Gastroesophageal sphincter (tissue), 4 donors: ENCODE measurements at regions not wholly inside any gene's neighbourhood (a gene's known extent, or its start where the extent isn't known, plus 50 kb on each side); places are given as distances from the start of the nearest gene placed in this dataset.

Source experiments
- ATAC-seq: fragments of 150-250 bp; one replicate; pipeline ENCODE4 v1.9.1; 2016; ENCODE audit warnings: mild to moderate bottlenecking, moderate library complexity
- H3K27ac ChIP-seq, 4 donors: fragments of 200-600 bp; sonication (generic) in 3 of 4; 1 replicate in 3 of 4; 2 replicates in 1 of 4; pipeline ENCODE4 v1.5.1; 2016 to 2019
- H3K27me3 ChIP-seq: fragments of 200-600 bp; sonication (generic); one replicate; pipeline ENCODE4 v1.5.1; 2019
- H3K36me3 ChIP-seq, 2 donors: fragments of 200-600 bp; sonication (generic); one replicate each; pipeline ENCODE4 v1.5.1; 2019; ENCODE audit warnings: control low read depth in 1 of 2
- H3K4me1 ChIP-seq, 3 donors: fragments of 200-600 bp; sonication (generic); 1 replicate in 2 of 3; 2 replicates in 1 of 3; pipeline ENCODE4 v1.5.1; 2016 to 2019; ENCODE audit warnings: control low read depth in 2 of 3
- H3K4me3 ChIP-seq, 2 donors: fragments of 200-600 bp; sonication (generic); one replicate each; pipeline ENCODE4 v1.5.1; 2019; ENCODE audit warnings: mild to moderate bottlenecking in 1 of 2, moderate library complexity in 1 of 2
- H3K9me3 ChIP-seq, 3 donors: fragments of 200-600 bp; sonication (generic); one replicate each; pipeline ENCODE4 v1.5.1; 2017 to 2019; ENCODE audit warnings: control low read depth in 2 of 3
- EP300 ChIP-seq: sonication (generic); formaldehyde crosslinking; IDR thresholded peaks from one replicate; pipeline ENCODE4 v1.6.1; 2017; ENCODE audit warnings: antibody characterized with exemption, mild to moderate bottlenecking
- POLR2A ChIP-seq, 2 donors: fragments of 450-650 bp; IDR thresholded peaks; one replicate each; pipeline ENCODE4 v1.6.1; 2017; ENCODE audit warnings: antibody characterized with exemption in 2 of 2, mild to moderate bottlenecking in 2 of 2, moderate library complexity in 1 of 2
- POLR2AphosphoS5 ChIP-seq: sonication (generic); formaldehyde crosslinking; IDR thresholded peaks from one replicate; pipeline ENCODE4 v1.6.1; 2017; ENCODE audit warnings: antibody characterized with exemption
- WGBS, 2 donors: methylation state at CpG; one replicate each; pipeline ENCODE4 v1.1.5; 2018; ENCODE audit warnings: low coverage in 1 of 2; 5-methylcytosine and 5-hydroxymethylcytosine counted together
- TF ChIP-seq, protein P1 (sequence below), 4 experiments: fragments of 200-600 bp in 2 of 4; fragments of 450-650 bp in 2 of 4; sonication (generic) in 1 of 4; IDR thresholded peaks; one replicate each; pipeline ENCODE4 v1.5.1; 2017 to 2019; ENCODE audit warnings: antibody characterized with exemption in 4 of 4, mild to moderate bottlenecking in 2 of 4, moderate library complexity in 2 of 4

DNA sequence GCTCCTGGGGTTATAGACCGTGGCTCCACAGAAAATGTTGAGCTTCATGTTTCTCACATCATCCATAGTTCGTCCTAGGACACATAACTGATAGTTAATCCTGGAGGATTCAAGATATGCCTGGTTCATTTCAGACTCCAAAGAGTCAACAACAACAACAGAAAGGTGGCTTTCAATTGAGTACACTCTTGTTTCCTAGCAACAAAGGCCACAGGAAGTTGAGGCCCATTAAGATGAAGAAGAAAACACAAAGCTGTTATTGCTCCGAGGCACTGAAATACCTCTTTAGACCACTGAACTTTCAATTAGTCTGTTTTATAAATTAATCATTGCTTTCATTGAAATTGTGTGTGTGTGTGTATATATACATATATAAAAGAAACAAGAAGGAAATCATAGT is 154.5 kb downstream of the YIPF5 start:
- no peak overlapping the region for H3K4me3 ChIP-seq
- H3K27me3 ChIP-seq: peaks cover 4% of the 10 kb centered on the region
- no peak for ATAC-seq
- TF ChIP-seq, protein P1, sequence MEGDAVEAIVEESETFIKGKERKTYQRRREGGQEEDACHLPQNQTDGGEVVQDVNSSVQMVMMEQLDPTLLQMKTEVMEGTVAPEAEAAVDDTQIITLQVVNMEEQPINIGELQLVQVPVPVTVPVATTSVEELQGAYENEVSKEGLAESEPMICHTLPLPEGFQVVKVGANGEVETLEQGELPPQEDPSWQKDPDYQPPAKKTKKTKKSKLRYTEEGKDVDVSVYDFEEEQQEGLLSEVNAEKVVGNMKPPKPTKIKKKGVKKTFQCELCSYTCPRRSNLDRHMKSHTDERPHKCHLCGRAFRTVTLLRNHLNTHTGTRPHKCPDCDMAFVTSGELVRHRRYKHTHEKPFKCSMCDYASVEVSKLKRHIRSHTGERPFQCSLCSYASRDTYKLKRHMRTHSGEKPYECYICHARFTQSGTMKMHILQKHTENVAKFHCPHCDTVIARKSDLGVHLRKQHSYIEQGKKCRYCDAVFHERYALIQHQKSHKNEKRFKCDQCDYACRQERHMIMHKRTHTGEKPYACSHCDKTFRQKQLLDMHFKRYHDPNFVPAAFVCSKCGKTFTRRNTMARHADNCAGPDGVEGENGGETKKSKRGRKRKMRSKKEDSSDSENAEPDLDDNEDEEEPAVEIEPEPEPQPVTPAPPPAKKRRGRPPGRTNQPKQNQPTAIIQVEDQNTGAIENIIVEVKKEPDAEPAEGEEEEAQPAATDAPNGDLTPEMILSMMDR (IDR thresholded peaks at IDR 0.05): no peak
- H3K27ac ChIP-seq: no peak overlapping the region
- WGBS, 2 donors: 68 to 72% methylated on average over 2 to 3 of the region's 3 CpGs
- H3K4me1 ChIP-seq: no peaks in the 10 kb centered on the region
- H3K9me3 ChIP-seq: peaks cover 0 to 10% (median 0%) of the 10 kb centered on the region in 3 donors
- H3K36me3 ChIP-seq: no peaks in the 10 kb centered on the region

DNA sequence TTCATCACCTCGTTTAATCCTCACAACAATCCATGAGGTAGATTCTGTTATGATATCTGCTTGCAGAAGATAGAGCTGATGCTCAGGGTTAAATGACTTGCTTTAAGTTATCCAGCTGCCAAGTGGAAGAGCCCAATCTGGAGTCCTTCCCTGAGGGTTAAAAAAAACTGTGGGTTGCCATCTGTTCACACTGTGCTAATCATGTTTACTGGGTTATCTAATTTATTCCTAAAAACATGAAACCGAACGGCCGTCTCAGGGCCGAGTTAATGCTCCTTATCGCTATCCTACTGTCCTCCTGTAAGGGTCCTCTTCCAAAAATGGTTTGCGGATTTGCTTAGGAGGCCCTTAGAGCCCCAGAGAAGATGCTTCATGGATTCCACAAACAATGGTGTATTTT is 153.3 kb downstream of the YIPF5 start:
- no peaks in the 10 kb centered on the region for H3K4me1 ChIP-seq
- no peaks in the 10 kb centered on the region for H3K36me3 ChIP-seq
- peaks cover 4% of the 10 kb centered on the region for H3K27me3 ChIP-seq
- TF ChIP-seq POLR2AphosphoS5 (no peak), POLR2A (IDR thresholded peaks at IDR 0.05) (no peak), EP300 (no peak)
- TF ChIP-seq, protein P1 (IDR thresholded peaks at IDR 0.05): no peak
- no peak for ATAC-seq
- no peak overlapping the region for H3K27ac ChIP-seq
- H3K4me3 ChIP-seq: no peak overlapping the region
- WGBS, 2 donors: 80 to 94% methylated on average over 7 of the region's 7 CpGs
- peaks cover 0 to 10% (median 0%) of the 10 kb centered on the region in 3 donors for H3K9me3 ChIP-seq

DNA sequence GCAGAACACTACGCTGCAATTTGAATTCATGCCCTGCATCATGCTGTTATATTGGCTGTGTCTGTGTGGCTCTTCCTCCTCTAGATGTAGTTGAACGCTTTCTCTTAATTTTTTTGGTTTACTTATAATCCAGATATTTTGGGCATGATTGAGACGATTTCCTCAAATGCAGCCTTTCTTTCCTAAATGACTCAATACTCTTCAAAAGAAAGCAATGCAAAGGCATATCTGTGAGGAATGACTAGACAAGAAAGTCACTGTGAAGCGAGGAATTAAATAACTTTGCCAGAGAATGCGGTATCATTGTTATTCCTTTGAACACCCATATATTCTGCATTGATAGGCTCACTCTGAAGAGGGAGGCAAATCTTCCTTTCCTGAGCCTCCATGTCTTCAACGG is 152.8 kb downstream of the YIPF5 start:
- WGBS, 2 donors: 78 to 80% methylated on average over 6 of the region's 6 CpGs
- ATAC-seq: no peak
- peaks cover 0 to 10% (median 0%) of the 10 kb centered on the region in 3 donors for H3K9me3 ChIP-seq
- H3K4me3 ChIP-seq: no peak overlapping the region
- no peaks in the 10 kb centered on the region for H3K4me1 ChIP-seq
- H3K27ac ChIP-seq: no peak overlapping the region
- H3K36me3 ChIP-seq: no peaks in the 10 kb centered on the region
- TF ChIP-seq POLR2A (IDR thresholded peaks at IDR 0.05): no peak
- TF ChIP-seq, protein P1 (IDR thresholded peaks at IDR 0.05): no peak
- TF ChIP-seq EP300: no peak
- TF ChIP-seq POLR2AphosphoS5: no peak
- peaks cover 4% of the 10 kb centered on the region for H3K27me3 ChIP-seq

DNA sequence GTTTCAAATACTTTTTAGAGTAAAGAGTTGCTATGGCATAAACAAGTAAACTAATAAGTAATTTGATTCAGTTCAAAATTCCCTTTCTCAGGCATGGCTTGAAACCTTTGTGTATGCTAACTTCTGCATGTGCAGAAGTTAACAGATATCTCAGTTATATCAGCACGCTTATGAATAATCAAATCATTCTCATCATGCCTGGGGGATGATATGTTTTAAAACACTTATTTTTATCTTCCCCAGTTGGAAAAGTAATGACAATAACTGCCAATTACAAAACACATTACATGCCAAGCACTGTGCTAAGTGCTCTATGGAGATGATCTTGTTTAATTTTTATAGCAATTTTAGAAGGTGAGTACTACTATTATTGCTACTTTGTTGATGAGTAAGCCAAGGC is 146.4 kb downstream of the YIPF5 start:
- Histone ChIP-seq H3K4me3 (no peak overlapping the region), H3K27me3 (no peaks in the 10 kb centered on the region), H3K9me3 (no peaks in the 10 kb centered on the region), H3K27ac (no peak overlapping the region), H3K36me3 (no peaks in the 10 kb centered on the region), H3K4me1 (peaks cover 0 to 13% (median 9%) of the 10 kb centered on the region in 3 donors)
- ATAC-seq: no peak
- 67 to 94% methylated on average over 1 of the region's 1 CpG for WGBS, 2 donors
- TF ChIP-seq POLR2AphosphoS5 (no peak), EP300 (no peak), POLR2A (IDR thresholded peaks at IDR 0.05) (no peak)
- TF ChIP-seq, protein P1 (IDR thresholded peaks at IDR 0.05): no peak

DNA sequence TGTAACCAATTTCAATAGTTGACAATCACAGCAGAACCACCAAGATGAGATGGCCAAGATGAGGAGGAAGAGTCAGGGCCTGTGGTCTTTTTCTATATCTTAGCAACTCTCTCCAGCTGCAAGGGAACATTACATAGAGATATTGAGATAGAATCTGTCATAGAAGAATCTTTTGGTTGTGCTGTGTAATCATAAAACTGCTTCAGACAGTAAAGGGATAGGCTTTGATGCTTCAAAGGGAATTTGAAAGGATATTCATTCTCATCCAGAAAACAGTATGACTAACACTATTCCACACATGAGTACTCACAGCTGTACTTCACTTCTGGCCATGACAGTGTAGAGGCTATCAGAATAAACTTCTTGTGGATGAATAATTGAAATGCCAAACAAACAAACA is 145.9 kb downstream of the YIPF5 start:
- Histone ChIP-seq H3K4me3 (no peak overlapping the region), H3K36me3 (no peaks in the 10 kb centered on the region), H3K27me3 (no peaks in the 10 kb centered on the region), H3K9me3 (no peaks in the 10 kb centered on the region), H3K4me1 (peaks cover 0 to 15% (median 9%) of the 10 kb centered on the region in 3 donors), H3K27ac (no peak overlapping the region)
- TF ChIP-seq, protein P1 (IDR thresholded peaks at IDR 0.05): no peak
- TF ChIP-seq POLR2AphosphoS5: no peak
- TF ChIP-seq POLR2A (IDR thresholded peaks at IDR 0.05): no peak
- no peak for TF ChIP-seq EP300
- ATAC-seq: no peak
